K562 (cell line): ENCODE measurements at regions not wholly inside any gene's neighbourhood (a gene's known extent, or its start where the extent isn't known, plus 50 kb on each side); places are given as distances from the start of the nearest gene placed in this dataset.

Experiments used
- CREM ChIP-seq: IDR thresholded peaks from 2 replicates; pipeline ENCODE4 v1.6.1; 2014; ENCODE audit warnings: antibody characterized with exemption, low read depth
- EZH2 ChIP-seq: IDR thresholded peaks from 2 replicates; pipeline ENCODE4 v1.6.1; 2012; ENCODE audit warnings: low read depth, mild to moderate bottlenecking, inconsistent platforms, low read length, borderline replicate concordance
- MAX ChIP-seq: sonication (generic); formaldehyde crosslinking; IDR thresholded peaks from 2 replicates; pipeline ENCODE4 v1.9.0; 2022; ENCODE audit warnings: mild to moderate bottlenecking, missing genetic modification reagents
- NR4A1 ChIP-seq, 2 experiments: fragments of 250-450 bp in 1 of 2; fragments of 450-650 bp in 1 of 2; sonication (Bioruptor Pico) in 1 of 2; IDR thresholded peaks; 2 replicates each; pipeline versions ENCODE4 v1.4.0 to v1.6.1; 2016 to 2020; ENCODE audit warnings: mild to moderate bottlenecking in 2 of 2, missing compliant biosample characterization in 1 of 2, missing genetic modification characterization in 1 of 2, moderate library complexity in 1 of 2
- POLR2AphosphoS2 ChIP-seq: IDR thresholded peaks from 2 replicates; pipeline ENCODE4 v1.6.1; 2012; ENCODE audit warnings: low read length, improper control_type of control experiment
- THAP7 ChIP-seq: fragments of 250-450 bp; sonication (Bioruptor Pico); IDR thresholded peaks from 2 replicates; pipeline ENCODE4 v1.5.0; 2021
- TF ChIP-seq, protein P1 (sequence below), 3 experiments: IDR thresholded peaks in 2 of 3; conservative IDR thresholded peaks in 1 of 3; 2 replicates each; pipeline ENCODE4 v1.5.1; 2011 to 2012; ENCODE audit warnings: low read length in 3 of 3, mild to moderate bottlenecking in 3 of 3, control low read depth in 2 of 3, improper control_type of control experiment in 1 of 3, inconsistent platforms in 1 of 3, low read depth in 1 of 3, mixed read lengths in 1 of 3, moderate library complexity in 1 of 3; ENCODE audit not compliant: insufficient read depth in 2 of 3

DNA sequence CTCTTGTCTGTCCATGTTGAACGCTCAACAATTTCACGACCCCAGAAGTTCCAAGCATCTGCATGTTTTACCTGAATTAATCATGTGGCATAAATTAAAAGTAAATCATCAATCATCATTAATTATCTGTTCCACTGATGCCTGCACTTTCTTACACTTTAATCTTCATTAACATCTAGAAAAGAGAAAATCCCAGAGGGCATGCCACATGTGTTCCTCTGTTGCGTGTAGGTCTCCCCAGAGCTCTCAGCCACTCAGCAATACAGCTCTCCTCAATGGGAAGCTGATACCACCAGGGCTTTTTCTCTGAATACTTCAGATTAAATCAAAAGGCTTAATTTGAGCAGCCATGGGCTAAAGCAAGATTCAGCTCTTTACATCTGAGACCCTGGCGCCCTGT, 722.4 kb upstream of the TENM3 start:
- no peak for TF ChIP-seq MAX (CRISPR knock-in tag)
- no peak for TF ChIP-seq THAP7
- no peak for TF ChIP-seq CREM
- TF ChIP-seq EZH2, result no peak
- no peak for TF ChIP-seq POLR2AphosphoS2
- TF ChIP-seq NR4A1 (CRISPR knock-in tag; IDR thresholded peaks at IDR 0.05), result no peak
- no peak for TF ChIP-seq NR4A1 (tag; IDR thresholded peaks at IDR 0.05)
- TF ChIP-seq, protein P1, sequence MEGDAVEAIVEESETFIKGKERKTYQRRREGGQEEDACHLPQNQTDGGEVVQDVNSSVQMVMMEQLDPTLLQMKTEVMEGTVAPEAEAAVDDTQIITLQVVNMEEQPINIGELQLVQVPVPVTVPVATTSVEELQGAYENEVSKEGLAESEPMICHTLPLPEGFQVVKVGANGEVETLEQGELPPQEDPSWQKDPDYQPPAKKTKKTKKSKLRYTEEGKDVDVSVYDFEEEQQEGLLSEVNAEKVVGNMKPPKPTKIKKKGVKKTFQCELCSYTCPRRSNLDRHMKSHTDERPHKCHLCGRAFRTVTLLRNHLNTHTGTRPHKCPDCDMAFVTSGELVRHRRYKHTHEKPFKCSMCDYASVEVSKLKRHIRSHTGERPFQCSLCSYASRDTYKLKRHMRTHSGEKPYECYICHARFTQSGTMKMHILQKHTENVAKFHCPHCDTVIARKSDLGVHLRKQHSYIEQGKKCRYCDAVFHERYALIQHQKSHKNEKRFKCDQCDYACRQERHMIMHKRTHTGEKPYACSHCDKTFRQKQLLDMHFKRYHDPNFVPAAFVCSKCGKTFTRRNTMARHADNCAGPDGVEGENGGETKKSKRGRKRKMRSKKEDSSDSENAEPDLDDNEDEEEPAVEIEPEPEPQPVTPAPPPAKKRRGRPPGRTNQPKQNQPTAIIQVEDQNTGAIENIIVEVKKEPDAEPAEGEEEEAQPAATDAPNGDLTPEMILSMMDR (IDR thresholded peaks at IDR 0.05 in 2 of 3, conservative IDR thresholded peaks at IDR 0.05 in 1 of 3; ENCODE audit: insufficient read depth in 2 of 3, low read depth in 1 of 3, low read length in 3 of 3), result no peak
